ENCODE measurements at regions not wholly inside any gene's neighbourhood (a gene's known extent, or its start where the extent isn't known, plus 50 kb on each side); places are given as distances from the start of the nearest gene placed in this dataset.

- no peak for TF ChIP-seq CTCF (IDR thresholded peaks at IDR 0.05)
- no peak for DNase-seq (ENCODE audit: low spot score)
- no peak overlapping the region for H3K27ac ChIP-seq
- H3K4me3 ChIP-seq: no peak overlapping the region
Measured at GRCh38 chr4:111650146-111650545, 495.1 kb upstream of the FAM241A start.

- Histone ChIP-seq H3K4me3 (no peak overlapping the region), H3K27ac (no peak overlapping the region)
- no peak for TF ChIP-seq CTCF (IDR thresholded peaks at IDR 0.05)
- DNase-seq (ENCODE audit: low spot score): no peak
Measured at GRCh38 chr4:111650674-111651086, 494.6 kb upstream of the FAM241A start.

GRCh38 chr4:111652236-111652635 lies 493.0 kb upstream of the FAM241A start:
- no peak for TF ChIP-seq CTCF (IDR thresholded peaks at IDR 0.05)
- DNase-seq (ENCODE audit: low spot score): no peak
- Histone ChIP-seq H3K4me3 (no peak overlapping the region), H3K27ac (no peak overlapping the region)

- DNase-seq (ENCODE audit: low spot score): no peak
- Histone ChIP-seq H3K4me3 (no peak overlapping the region), H3K27ac (no peak overlapping the region)
- no peak for TF ChIP-seq CTCF (IDR thresholded peaks at IDR 0.05)
Measured at GRCh38 chr4:111652986-111653385, 492.3 kb upstream of the FAM241A start.

- no peak for DNase-seq (ENCODE audit: low spot score)
- no peak for TF ChIP-seq CTCF (IDR thresholded peaks at IDR 0.05)
- H3K27ac ChIP-seq: no peak overlapping the region
- H3K4me3 ChIP-seq: no peak overlapping the region
Measured at GRCh38 chr4:111662496-111662895, 482.8 kb upstream of the FAM241A start.

- Histone ChIP-seq H3K27ac (no peak overlapping the region), H3K4me3 (no peak overlapping the region)
- no peak for TF ChIP-seq CTCF (IDR thresholded peaks at IDR 0.05)
- no peak for DNase-seq (ENCODE audit: low spot score)
Measured at GRCh38 chr4:111664308-111664945, 480.8 kb upstream of the FAM241A start.

GRCh38 chr4:111666826-111667360 lies 478.4 kb upstream of the FAM241A start:
- Histone ChIP-seq H3K4me3 (no peak overlapping the region), H3K27ac (no peak overlapping the region)
- DNase-seq (ENCODE audit: low spot score): no peak
- no peak for TF ChIP-seq CTCF (IDR thresholded peaks at IDR 0.05)
